Endothelial cell of umbilical vein (primary cell): ENCODE measurements at regions not wholly inside any gene's neighbourhood (a gene's known extent, or its start where the extent isn't known, plus 50 kb on each side); places are given as distances from the start of the nearest gene placed in this dataset.

Experiments
- BruUV-seq: library from RNA; stranded (reverse); fragments of 400-500 nt; replicated peaks from 2 replicates; lab custom pipeline; 2021; lab: Mats Ljungman, UMichigan
- CTCF ChIA-PET: fragments of 300-600, 350-600 bp; sonication (Branson Sonifier 250); formaldehyde crosslinking; loops from one replicate; lab custom pipeline; 2021; ENCODE audit warnings: antibody characterized with exemption, inconsistent platforms; lab: Charles Lee
- POLR2A ChIA-PET: fragments of 300-600, 350-600 bp; sonication (Branson Sonifier 250); formaldehyde crosslinking; loops from one replicate; lab custom pipeline; 2021; ENCODE audit warnings: antibody characterized with exemption, inconsistent platforms; lab: Charles Lee
- DNase-seq: peaks from one replicate; pipeline ENCODE4 v3.0.0-alpha.2; 2011; ENCODE audit warnings: low read depth, low spot score
- FAIRE-seq: peaks from 2 replicates; lab custom pipeline; 2011; peaks lifted over from hg19 to GRCh38; lab: Jason Lieb, UNC
- H2AFZ ChIP-seq: 2 replicates; pipeline ENCODE4 v1.6.0; 2012; ENCODE audit warnings: low read depth, low read length, control low read depth, inconsistent platforms
- H3K27ac ChIP-seq: 2 replicates; pipeline ENCODE4 v1.5.1; 2011; ENCODE audit warnings: low read depth, mild to moderate bottlenecking, control low read depth, low read length, moderate library complexity; ENCODE audit not compliant: insufficient read depth
- H3K27me3 ChIP-seq, 2 experiments: 2 replicates each; pipeline versions ENCODE4 v1.6.0 to v1.6.1; 2011; ENCODE audit warnings: low read length in 2 of 2, mixed read lengths in 1 of 2; ENCODE audit not compliant: control insufficient read depth in 2 of 2, insufficient read depth in 2 of 2
- H3K36me3 ChIP-seq, 2 experiments: 2 replicates in 1 of 2; 3 replicates in 1 of 2; pipeline ENCODE4 v1.5.1; 2011; ENCODE audit warnings: low read length in 2 of 2, mild to moderate bottlenecking in 1 of 2, moderate library complexity in 1 of 2; ENCODE audit not compliant: control insufficient read depth in 2 of 2, insufficient read depth in 2 of 2; ENCODE audit errors: extremely low read depth in 1 of 2
- H3K4me1 ChIP-seq: 3 replicates; pipeline ENCODE4 v1.5.1; 2011; ENCODE audit warnings: mild to moderate bottlenecking, low read length; ENCODE audit not compliant: control insufficient read depth, insufficient read depth; ENCODE audit errors: extremely low read depth
- H3K4me2 ChIP-seq: 2 replicates; pipeline ENCODE4 v1.6.1; 2011; ENCODE audit warnings: low read length, control low read depth, mixed read lengths; ENCODE audit not compliant: insufficient read depth
- H3K4me3 ChIP-seq, 3 experiments: fragments of 200-600 bp in 1 of 3; sonication (generic), shearing (Covaris generic) in 1 of 3; replicated peaks in 1 of 3; 2 replicates each; pipeline ENCODE4 v1.5.1; 2011 to 2016; ENCODE audit warnings: control low read depth in 3 of 3, low read length in 3 of 3, mild to moderate bottlenecking in 2 of 3, inconsistent platforms in 1 of 3, low read depth in 1 of 3, moderate library complexity in 1 of 3; ENCODE audit not compliant: insufficient read depth in 1 of 3
- H3K79me2 ChIP-seq: 2 replicates; pipeline ENCODE4 v1.6.0; 2012; ENCODE audit warnings: low read length, inconsistent platforms; ENCODE audit not compliant: control insufficient read depth, insufficient read depth
- H3K9ac ChIP-seq: replicated peaks from 2 replicates; pipeline ENCODE3; 2011; ENCODE audit warnings: low read length, control low read depth; ENCODE audit not compliant: insufficient read depth; ENCODE audit errors: extremely low read depth
- H3K9me1 ChIP-seq: replicated peaks from 3 replicates; pipeline ENCODE4 v1.6.0; 2011; ENCODE audit warnings: mild to moderate bottlenecking, low read length; ENCODE audit not compliant: control insufficient read depth, insufficient read depth; ENCODE audit errors: extremely low read depth
- H3K9me3 ChIP-seq: replicated peaks from 2 replicates; pipeline ENCODE4 v1.5.1; 2012; ENCODE audit warnings: low read length, inconsistent platforms; ENCODE audit not compliant: control insufficient read depth, insufficient read depth
- H4K20me1 ChIP-seq: replicated peaks from 2 replicates; pipeline ENCODE3; 2011; ENCODE audit warnings: mild to moderate bottlenecking, low read length; ENCODE audit not compliant: control insufficient read depth, insufficient read depth; ENCODE audit errors: extremely low read depth
- EZH2 ChIP-seq: IDR thresholded peaks from 2 replicates; pipeline ENCODE4 v1.6.1; 2012; ENCODE audit warnings: borderline replicate concordance, low read depth, mild to moderate bottlenecking, moderate library complexity, low read length, inconsistent platforms; ENCODE audit not compliant: severe bottlenecking
- FOS ChIP-seq: IDR thresholded peaks from 2 replicates; pipeline ENCODE4 v1.6.1; 2011; ENCODE audit warnings: mild to moderate bottlenecking, low read length, moderate library complexity, borderline replicate concordance; ENCODE audit not compliant: insufficient read depth
- GATA2 ChIP-seq: IDR thresholded peaks from 2 replicates; pipeline ENCODE4 v1.7.0; 2011; ENCODE audit warnings: low read depth, mild to moderate bottlenecking, moderate library complexity, mixed read lengths, low read length; ENCODE audit not compliant: insufficient read length, insufficient read depth
- JUN ChIP-seq: IDR thresholded peaks from 2 replicates; pipeline ENCODE4 v1.6.1; 2011; ENCODE audit warnings: borderline replicate concordance, low read depth; ENCODE audit not compliant: insufficient read length, insufficient read depth
- MYC ChIP-seq: IDR thresholded peaks from one replicate; pipeline ENCODE4 v1.6.1; 2011; ENCODE audit warnings: mild to moderate bottlenecking, low read depth, low read length
- POLR2A ChIP-seq: IDR thresholded peaks from 2 replicates; pipeline ENCODE4 v1.6.1; 2012; ENCODE audit warnings: low read depth, mild to moderate bottlenecking, control low read depth, low read length
- POLR2AphosphoS5 ChIP-seq: IDR thresholded peaks from 2 replicates; pipeline ENCODE4 v1.6.1; 2012; ENCODE audit warnings: low read depth, mild to moderate bottlenecking, control low read depth, low read length, moderate library complexity; ENCODE audit not compliant: insufficient read depth
- dilution Hi-C: fragments of 300-500 bp; cut with MboI; formaldehyde crosslinking; loops from one replicate; pipeline ENCODE4 v1.15.0; 2019; ENCODE audit warnings: low sequenced_read_pairs; ENCODE audit not compliant: extremely low pct_ligation_motif_present
- intact Hi-C: fragments of 100-400 bp; cut with micrococcal nuclease; formaldehyde crosslinking; loops from one replicate; pipeline ENCODE4 v1.10.0; 2022
- TF ChIP-seq, protein P1 (sequence below): IDR thresholded peaks from 2 replicates; pipeline ENCODE4 v1.6.1; 2011; ENCODE audit not compliant: insufficient read depth, insufficient read length
- TF ChIP-seq, protein P2 (sequence below), 2 donors: IDR thresholded peaks; 1 replicate in 1 of 2; 2 replicates in 1 of 2; pipeline ENCODE4 v1.5.1; 2011; ENCODE audit warnings: low read length in 2 of 2, mild to moderate bottlenecking in 2 of 2, moderate library complexity in 2 of 2, control low read depth in 1 of 2, inconsistent platforms in 1 of 2, low read depth in 1 of 2; ENCODE audit not compliant: insufficient read depth in 1 of 2; ENCODE audit errors: extremely low read depth in 1 of 2

DNA sequence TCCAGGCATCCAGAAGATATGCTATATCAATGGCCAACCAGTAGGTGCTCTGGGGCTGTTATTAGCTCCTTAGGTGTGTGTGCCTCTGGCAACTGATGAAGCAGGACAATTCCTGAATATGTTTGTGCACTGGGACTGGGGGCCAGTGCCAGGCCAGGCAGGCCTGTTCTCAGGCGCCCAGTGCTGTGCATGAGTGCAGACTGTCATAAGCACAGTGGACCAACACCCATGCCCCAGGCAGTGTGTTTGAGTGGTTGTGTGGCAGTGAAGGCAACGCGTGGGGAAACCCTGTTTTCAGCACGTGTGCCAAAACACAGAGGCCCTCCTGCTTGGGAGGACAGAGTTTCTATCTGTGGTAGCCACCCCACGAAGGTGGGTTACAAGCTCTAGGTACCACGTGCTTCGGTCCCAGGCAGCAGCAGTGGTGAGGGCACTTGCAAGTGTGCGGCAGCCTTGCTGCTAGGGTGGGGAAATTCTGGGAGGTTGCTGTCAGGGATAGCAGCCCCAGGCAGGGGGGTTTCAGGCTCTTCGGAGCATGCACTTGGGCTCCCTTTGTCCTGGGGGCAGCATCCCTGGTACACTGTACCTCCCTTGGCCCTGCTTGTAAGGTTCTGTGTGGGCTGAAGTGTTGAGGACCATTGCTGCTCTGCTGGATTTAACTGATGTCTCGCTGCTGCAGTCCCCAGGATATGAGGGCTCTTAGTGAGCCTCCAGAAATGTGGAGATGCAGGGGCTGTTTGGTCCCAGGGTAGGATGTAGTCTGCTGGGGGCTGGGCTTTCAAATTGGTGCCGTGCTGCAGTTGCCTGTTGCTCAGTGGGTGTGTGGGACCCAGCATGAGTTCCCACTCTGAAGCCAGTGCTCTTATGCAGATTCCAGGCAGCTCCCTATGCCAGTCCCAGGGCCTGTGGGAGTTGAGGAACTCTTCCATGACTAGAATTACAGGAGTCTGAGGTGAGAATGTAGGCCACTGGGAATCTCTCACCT lies 280.9 kb downstream of the RPRM start:
- no peaks in the 10 kb centered on the region for H4K20me1 ChIP-seq
- DNase-seq, result no peak
- ChIA-PET CTCF (no interaction called here), POLR2A (no interaction called here)
- no peaks in the 10 kb centered on the region for H3K79me2 ChIP-seq
- dilution Hi-C loops, result no loop called here
- BruUV-seq, result no TSS peak
- no peaks in the 10 kb centered on the region for H3K9me1 ChIP-seq
- H3K36me3 ChIP-seq, result no peaks in the 10 kb centered on the region
- intact Hi-C loops, result no loop called here
- no peak overlapping the region for H3K4me2 ChIP-seq
- no peak overlapping the region for H2AFZ ChIP-seq
- no peak for FAIRE-seq
- TF ChIP-seq POLR2AphosphoS5 (no peak), FOS (no peak), POLR2A (no peak), JUN (no peak), EZH2 (no peak), GATA2 (no peak), MYC (no peak)
- TF ChIP-seq, protein P1, sequence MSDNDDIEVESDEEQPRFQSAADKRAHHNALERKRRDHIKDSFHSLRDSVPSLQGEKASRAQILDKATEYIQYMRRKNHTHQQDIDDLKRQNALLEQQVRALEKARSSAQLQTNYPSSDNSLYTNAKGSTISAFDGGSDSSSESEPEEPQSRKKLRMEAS, result no peak
- TF ChIP-seq, protein P2, sequence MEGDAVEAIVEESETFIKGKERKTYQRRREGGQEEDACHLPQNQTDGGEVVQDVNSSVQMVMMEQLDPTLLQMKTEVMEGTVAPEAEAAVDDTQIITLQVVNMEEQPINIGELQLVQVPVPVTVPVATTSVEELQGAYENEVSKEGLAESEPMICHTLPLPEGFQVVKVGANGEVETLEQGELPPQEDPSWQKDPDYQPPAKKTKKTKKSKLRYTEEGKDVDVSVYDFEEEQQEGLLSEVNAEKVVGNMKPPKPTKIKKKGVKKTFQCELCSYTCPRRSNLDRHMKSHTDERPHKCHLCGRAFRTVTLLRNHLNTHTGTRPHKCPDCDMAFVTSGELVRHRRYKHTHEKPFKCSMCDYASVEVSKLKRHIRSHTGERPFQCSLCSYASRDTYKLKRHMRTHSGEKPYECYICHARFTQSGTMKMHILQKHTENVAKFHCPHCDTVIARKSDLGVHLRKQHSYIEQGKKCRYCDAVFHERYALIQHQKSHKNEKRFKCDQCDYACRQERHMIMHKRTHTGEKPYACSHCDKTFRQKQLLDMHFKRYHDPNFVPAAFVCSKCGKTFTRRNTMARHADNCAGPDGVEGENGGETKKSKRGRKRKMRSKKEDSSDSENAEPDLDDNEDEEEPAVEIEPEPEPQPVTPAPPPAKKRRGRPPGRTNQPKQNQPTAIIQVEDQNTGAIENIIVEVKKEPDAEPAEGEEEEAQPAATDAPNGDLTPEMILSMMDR (IDR thresholded peaks at IDR 0.05; ENCODE audit: extremely low read depth in 1 of 2, insufficient read depth in 1 of 2, low read depth in 1 of 2, low read length in 2 of 2), result no peak
- no peak overlapping the region for H3K9ac ChIP-seq
- H3K27ac ChIP-seq, result no peak overlapping the region
- H3K27me3 ChIP-seq, result no peaks in the 10 kb centered on the region
- peaks cover 7% of the 10 kb centered on the region for H3K9me3 ChIP-seq
- H3K4me1 ChIP-seq, result no peaks in the 10 kb centered on the region
- H3K4me3 ChIP-seq, result no peak overlapping the region
